Effector memory CD4-positive, alpha-beta T cell (primary cell): ENCODE measurements at regions not wholly inside any gene's neighbourhood (a gene's known extent, or its start where the extent isn't known, plus 50 kb on each side); places are given as distances from the start of the nearest gene placed in this dataset.

Experiments used
- DNase-seq, 3 donors: peaks; one replicate each; pipeline ENCODE4 v3.0.0-alpha.2; 2020
- H3K27ac ChIP-seq: 2 replicates; pipeline ENCODE4 v1.7.0; 2013; ENCODE audit warnings: mild to moderate bottlenecking, low read length, moderate library complexity; ENCODE audit not compliant: insufficient read depth, poor library complexity, severe bottlenecking
- H3K27me3 ChIP-seq: replicated peaks from 2 replicates; pipeline ENCODE4 v1.7.0; 2013; ENCODE audit warnings: mild to moderate bottlenecking, low read length; ENCODE audit not compliant: insufficient read depth, control insufficient read depth, poor library complexity, severe bottlenecking
- H3K36me3 ChIP-seq: 2 replicates; pipeline ENCODE4 v1.7.0; 2013; ENCODE audit warnings: mild to moderate bottlenecking, low read length, moderate library complexity; ENCODE audit not compliant: control insufficient read depth, insufficient read depth
- H3K4me1 ChIP-seq: 2 replicates; pipeline ENCODE4 v1.7.0; 2013; ENCODE audit warnings: low read length, mild to moderate bottlenecking; ENCODE audit not compliant: control insufficient read depth, insufficient read depth, poor library complexity, severe bottlenecking
- H3K4me3 ChIP-seq: 2 replicates; pipeline ENCODE4 v1.7.0; 2013; ENCODE audit warnings: low read length, low read depth, mild to moderate bottlenecking; ENCODE audit not compliant: insufficient read depth, poor library complexity, severe bottlenecking
- H3K9me3 ChIP-seq: 2 replicates; pipeline ENCODE4 v1.7.0; 2013; ENCODE audit warnings: mild to moderate bottlenecking, low read length, moderate library complexity; ENCODE audit not compliant: control insufficient read depth

- Histone ChIP-seq H3K27me3 (no peaks in the 10 kb centered on the region), H3K9me3 (no peaks in the 10 kb centered on the region), H3K36me3 (no peaks in the 10 kb centered on the region), H3K4me3 (no peak overlapping the region), H3K4me1 (peaks cover 25% of the 10 kb centered on the region), H3K27ac (no peak overlapping the region)
- no peak for DNase-seq
These were observed 119.8 kb upstream of the SLC25A33 start for GRCh38 chr1:9419369-9420041.

- DNase-seq: no peak
- no peaks in the 10 kb centered on the region for H3K9me3 ChIP-seq
- no peaks in the 10 kb centered on the region for H3K36me3 ChIP-seq
- peaks cover 34% of the 10 kb centered on the region for H3K4me1 ChIP-seq
- no peaks in the 10 kb centered on the region for H3K27me3 ChIP-seq
- no peak overlapping the region for H3K4me3 ChIP-seq
- H3K27ac ChIP-seq: no peak overlapping the region
These were observed 118.3 kb upstream of the SLC25A33 start for GRCh38 chr1:9420835-9421532.

DNA sequence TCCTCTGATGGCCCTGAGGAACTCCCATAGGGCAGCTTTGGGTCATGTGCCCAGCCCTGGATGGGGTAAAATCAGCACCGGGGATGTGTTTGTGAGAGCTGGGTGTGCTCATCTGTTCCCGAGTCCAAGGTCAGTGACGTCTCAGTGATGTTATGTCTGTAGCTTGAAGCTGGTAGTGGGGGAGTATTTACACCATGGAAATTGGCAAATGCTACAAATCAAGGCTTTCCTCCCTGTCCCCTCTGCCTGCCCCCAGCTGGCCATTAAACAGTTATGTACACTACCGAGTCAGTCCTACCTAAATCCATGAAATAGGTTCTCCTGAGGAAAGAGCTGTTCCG is 117.8 kb upstream of the SLC25A33 start:
- DNase-seq: no peak
- Histone ChIP-seq H3K4me1 (peaks cover 36% of the 10 kb centered on the region), H3K27me3 (no peaks in the 10 kb centered on the region), H3K27ac (no peak overlapping the region), H3K9me3 (no peaks in the 10 kb centered on the region), H3K4me3 (no peak overlapping the region), H3K36me3 (no peaks in the 10 kb centered on the region)

DNA sequence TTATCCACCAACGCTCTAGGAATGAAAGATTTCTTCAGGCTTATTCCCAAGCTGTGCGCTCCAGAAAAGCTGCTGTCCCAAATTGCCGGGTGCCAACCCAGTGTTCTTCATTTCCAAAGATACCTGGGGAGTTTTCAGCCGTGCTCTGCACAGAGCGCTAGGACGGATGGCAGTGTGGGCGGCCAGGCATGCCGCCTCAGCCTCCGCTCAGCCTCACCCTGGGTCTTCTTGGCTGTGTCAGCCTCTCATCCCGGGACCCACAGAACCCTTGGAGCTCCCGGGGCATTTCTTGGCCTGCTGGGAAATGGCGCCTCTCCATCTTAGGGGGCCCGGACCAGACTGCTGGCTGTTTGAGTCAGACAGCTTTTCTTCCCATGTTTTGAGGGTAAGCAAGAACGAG is 116.9 kb upstream of the SLC25A33 start:
- Histone ChIP-seq H3K36me3 (no peaks in the 10 kb centered on the region), H3K27ac (no peak overlapping the region)
- no peak for DNase-seq

GRCh38 chr1:9422911-9423505 is 116.3 kb upstream of the SLC25A33 start:
- DNase-seq: no peak
- Histone ChIP-seq H3K36me3 (no peaks in the 10 kb centered on the region), H3K9me3 (no peaks in the 10 kb centered on the region), H3K4me3 (no peak overlapping the region), H3K27me3 (no peaks in the 10 kb centered on the region), H3K4me1 (peaks cover 31% of the 10 kb centered on the region), H3K27ac (no peak overlapping the region)

More for the DNA sequence above, 116.9 kb upstream of the SLC25A33 start:
- Histone ChIP-seq H3K9me3 (no peaks in the 10 kb centered on the region), H3K4me3 (no peak overlapping the region), H3K27me3 (no peaks in the 10 kb centered on the region), H3K4me1 (peaks cover 34% of the 10 kb centered on the region)

DNA sequence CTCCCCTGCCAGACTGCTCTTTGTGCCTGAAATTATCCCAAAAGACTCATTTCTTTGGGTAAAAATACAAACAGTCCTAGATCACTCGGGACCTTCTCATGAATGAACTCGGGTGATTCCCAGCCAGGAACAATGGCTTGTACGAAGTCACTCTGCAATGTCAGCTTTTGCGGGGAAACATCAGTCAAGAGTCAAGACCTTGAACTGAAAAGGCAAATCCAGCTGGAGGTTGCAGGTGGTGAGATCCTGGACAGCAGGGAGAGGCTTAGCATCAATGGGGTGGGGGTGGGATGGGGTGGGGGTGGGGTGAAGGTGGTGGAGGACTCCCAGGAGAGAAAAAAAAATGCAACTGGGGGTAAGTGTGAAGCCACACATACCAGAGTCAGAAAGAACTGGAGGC is 115.0 kb upstream of the SLC25A33 start:
- no peaks in the 10 kb centered on the region for H3K27me3 ChIP-seq

DNA sequence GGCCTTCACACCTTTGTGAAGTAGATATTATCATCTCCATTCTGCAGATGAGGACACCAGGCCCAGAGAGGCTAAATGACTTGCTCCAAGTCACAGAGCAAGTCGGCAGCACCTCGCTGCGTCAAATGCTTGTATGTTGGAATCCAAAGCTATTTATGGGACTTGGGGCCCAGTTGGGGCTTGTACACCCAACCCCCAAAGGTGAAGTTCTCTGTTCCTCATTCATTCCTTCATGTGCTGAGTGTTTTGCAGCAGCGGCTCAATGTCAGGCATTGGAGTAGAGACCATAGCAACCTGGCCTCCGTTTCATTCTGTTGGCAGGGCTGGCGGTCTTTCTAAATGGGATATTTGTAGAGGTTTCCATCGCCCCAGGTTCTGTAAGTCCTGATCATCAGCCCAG is 113.4 kb upstream of the SLC25A33 start:
- DNase-seq: no peak
- no peak overlapping the region for H3K27ac ChIP-seq
- H3K4me1 ChIP-seq: peaks cover 33% of the 10 kb centered on the region
- H3K36me3 ChIP-seq: no peaks in the 10 kb centered on the region
- H3K4me3 ChIP-seq: no peak overlapping the region
- no peaks in the 10 kb centered on the region for H3K27me3 ChIP-seq
- no peaks in the 10 kb centered on the region for H3K9me3 ChIP-seq

More for the DNA sequence above, 115.0 kb upstream of the SLC25A33 start:
- Histone ChIP-seq H3K4me3 (no peak overlapping the region), H3K9me3 (no peaks in the 10 kb centered on the region), H3K27ac (no peak overlapping the region), H3K36me3 (no peaks in the 10 kb centered on the region), H3K4me1 (peaks cover 34% of the 10 kb centered on the region)
- DNase-seq: no peak

GRCh38 chr1:9426291-9426711 is 113.0 kb upstream of the SLC25A33 start:
- peak; percentile 75 to 79 (median 76) for DNase-seq
- H3K4me3 ChIP-seq: no peak overlapping the region
- H3K27me3 ChIP-seq: no peaks in the 10 kb centered on the region
- H3K9me3 ChIP-seq: no peaks in the 10 kb centered on the region
- peaks cover 33% of the 10 kb centered on the region for H3K4me1 ChIP-seq
- peak overlapping the region; percentile 28 for H3K27ac ChIP-seq
- H3K36me3 ChIP-seq: no peaks in the 10 kb centered on the region

GRCh38 chr1:9427388-9427787 is 111.9 kb upstream of the SLC25A33 start:
- Histone ChIP-seq H3K4me3 (no peak overlapping the region), H3K27me3 (no peaks in the 10 kb centered on the region), H3K27ac (no peak overlapping the region), H3K9me3 (no peaks in the 10 kb centered on the region), H3K36me3 (no peaks in the 10 kb centered on the region), H3K4me1 (peaks cover 33% of the 10 kb centered on the region)
- DNase-seq: no peak
